Left cardiac atrium (tissue), 4 donors: ENCODE measurements at regions not wholly inside any gene's neighbourhood (a gene's known extent, or its start where the extent isn't known, plus 50 kb on each side); places are given as distances from the start of the nearest gene placed in this dataset.

ENCODE experiments used
- ATAC-seq, 2 donors: fragments of 200-7000 bp; cut with Tn5 transposase; one replicate each; pipeline ENCODE4 v1.9.1; 2020; ENCODE audit warnings: mild to moderate bottlenecking in 2 of 2, moderate library complexity in 2 of 2
- DNase-seq: peaks from one replicate; pipeline ENCODE4 v3.0.0-alpha.2; 2020
- intact Hi-C, 2 donors: fragments of 100-400 bp; cut with DNase I; formaldehyde crosslinking; loops; one replicate each; pipeline versions ENCODE4 v1.14.1 to v1.15.1; 2022 to 2023
- donor health status: DM: no; HTN: yes; CAD: no.
- donor health status: DM: no; HTN: yes; CAD: no; lungs with severe emphysema.
- donor health status: DM: yes; HTN: yes; CAD: no.
- donor health status: Dilated cardiomyopathy.

- intact Hi-C loops, result no loop called here
- ATAC-seq, result no peak
- DNase-seq, result no peak
Measured at GRCh38 chr4:151987606-151988005, 226.8 kb upstream of the GATB start.

GRCh38 chr4:151983854-151984253 is 223.0 kb upstream of the GATB start:
- DNase-seq (no peak), ATAC-seq (peak in 1 of 2 donors; percentile 70)

GRCh38 chr4:151979819-151980218 is 219.0 kb upstream of the GATB start:
- no peak for DNase-seq
- intact Hi-C loops, result no loop called here
- no peak for ATAC-seq

More at GRCh38 chr4:151983854-151984253, 223.0 kb upstream of the GATB start:
- intact Hi-C loops, result no loop called here

- DNase-seq (no peak), ATAC-seq (no peak)
- intact Hi-C loops, result no loop called here
Measured at GRCh38 chr4:151968643-151969042, 207.8 kb upstream of the GATB start.

- DNase-seq (no peak), ATAC-seq (no peak)
- intact Hi-C loops, result no loop called here
Measured at GRCh38 chr4:151967074-151967473, 206.3 kb upstream of the GATB start.

- ATAC-seq (no peak), DNase-seq (no peak)
- intact Hi-C loops, result no loop called here
Measured at GRCh38 chr4:151962138-151962823, 201.5 kb upstream of the GATB start.

GRCh38 chr4:151961456-151961855 is 200.6 kb upstream of the GATB start:
- DNase-seq (no peak), ATAC-seq (peak in 1 of 2 donors; percentile 15)
- intact Hi-C loops, result no loop called here

- peak in 1 of 2 donors; percentile 22 for ATAC-seq
- DNase-seq, result no peak
- intact Hi-C loops, result no loop called here
Measured at GRCh38 chr4:151960449-151961230, 199.8 kb upstream of the GATB start.

GRCh38 chr4:151957153-151957552 is 196.3 kb upstream of the GATB start:
- DNase-seq, result no peak
- ATAC-seq, result peak; percentile 40 to 49
- intact Hi-C loops, result loop anchor here in 1 of 2 donors (5.0 kb wide), 1 partner anchor 150 kb away; no protein-coding TSS in a partner anchor

GRCh38 chr4:151955721-151956380 is 195.0 kb upstream of the GATB start:
- DNase-seq, result no peak
- ATAC-seq, result no peak
- intact Hi-C loops, result loop anchor here in 1 of 2 donors (5.0 kb wide), 1 partner anchor 149 kb away; no protein-coding TSS in a partner anchor

- DNase-seq (no peak), ATAC-seq (no peak)
- intact Hi-C loops, result no loop called here
Measured at GRCh38 chr4:151953795-151954372, 193.1 kb upstream of the GATB start.

- DNase-seq (no peak), ATAC-seq (no peak)
- intact Hi-C loops, result no loop called here
Measured at GRCh38 chr4:151953312-151953711, 192.5 kb upstream of the GATB start.

- ATAC-seq (no peak), DNase-seq (no peak)
- intact Hi-C loops, result no loop called here
Measured at GRCh38 chr4:151952711-151953254, 192.0 kb upstream of the GATB start.

GRCh38 chr4:151952137-151952536 is 191.3 kb upstream of the GATB start:
- ATAC-seq, result no peak
- no peak for DNase-seq
- intact Hi-C loops, result no loop called here

- DNase-seq, result no peak
- intact Hi-C loops, result no loop called here
- ATAC-seq, result peak; percentile 39 to 53
Measured at GRCh38 chr4:151951671-151952050, 190.9 kb upstream of the GATB start.

GRCh38 chr4:151950993-151951670 is 190.3 kb upstream of the GATB start:
- no peak for ATAC-seq
- no peak for DNase-seq
- intact Hi-C loops, result no loop called here

- ATAC-seq, result no peak
Measured at GRCh38 chr4:151948351-151949016, 187.7 kb upstream of the GATB start.

GRCh38 chr4:151946718-151947117 is 185.9 kb upstream of the GATB start:
- DNase-seq (no peak), ATAC-seq (no peak)
- intact Hi-C loops, result no loop called here

More at GRCh38 chr4:151948351-151949016, 187.7 kb upstream of the GATB start:
- intact Hi-C loops, result no loop called here
- DNase-seq, result no peak
